ENCODE measurements at regions not wholly inside any gene's neighbourhood (a gene's known extent, or its start where the extent isn't known, plus 50 kb on each side); places are given as distances from the start of the nearest gene placed in this dataset.

GRCh38 chr22:47847131-47847890 lies 1084.9 kb downstream of the TBC1D22A start:
- 7% methylated on average over 6 of the region's 8 CpGs for WGBS (ENCODE audit: low lambda C conversion rate)

GRCh38 chr22:47846206-47846605 lies 1083.8 kb downstream of the TBC1D22A start:
- BruUV-seq (replicated peaks) = no TSS peak
- Histone ChIP-seq H3K4me2 (ENCODE audit: low read depth, low read length) (no peak overlapping the region), H3K27me3 (ENCODE audit: control insufficient read depth in 1 of 2, insufficient read depth in 2 of 2, low read length in 2 of 2) (peaks cover 2 to 38% of the 10 kb centered on the region in 2 experiments; a peak in 3 of 5 replicates), H3K27ac (ENCODE audit: extremely low read length, insufficient read depth, low read length) (no peak overlapping the region), H3K4me1 (ENCODE audit: insufficient read depth, low read length) (no peaks in the 10 kb centered on the region), H3K36me3 (replicated peaks in 1 of 2; ENCODE audit: control insufficient read depth in 1 of 2, insufficient read depth in 2 of 2, low read length in 2 of 2) (no peaks in the 10 kb centered on the region), H3K9ac (ENCODE audit: insufficient read depth, low read depth, low read length) (no peak overlapping the region), H3K79me2 (ENCODE audit: insufficient read depth, low read length) (no peaks in the 10 kb centered on the region), H2AFZ (ENCODE audit: low read length) (no peak overlapping the region), H3K4me3 (replicated peaks in 1 of 3; ENCODE audit: insufficient read depth in 1 of 3, low read depth in 2 of 3, low read length in 3 of 3) (no peak overlapping the region), H3K9me3 (ENCODE audit: low read length) (no peaks in the 10 kb centered on the region), H4K20me1 (ENCODE audit: insufficient read depth, low read length) (no peaks in the 10 kb centered on the region)
- POLR2A ChIA-PET = no interaction called here
- TF ChIP-seq MLX (CRISPR knock-in tag; IDR thresholded peaks at IDR 0.05) (no peak), ZNF629 (CRISPR knock-in tag; conservative IDR thresholded peaks at IDR 0.05) (no peak), ZBTB43 (CRISPR knock-in tag; conservative IDR thresholded peaks at IDR 0.05) (no peak), SIX1 (CRISPR knock-in tag; IDR thresholded peaks at IDR 0.05; ENCODE audit: borderline replicate concordance) (no peak), KLF16 (CRISPR knock-in tag; IDR thresholded peaks at IDR 0.05) (no peak)
- DNase-seq (ENCODE audit: low spot score) (no peak), ATAC-seq (no peak), FAIRE-seq (no peak)
- in situ Hi-C loops (cut with HindIII; ENCODE audit: extremely low pct_ligation_motif_present, low pct_unique_long_range_greater_than_20kb) (no loop called here), intact Hi-C loops (cut with micrococcal nuclease; ENCODE audit: unreplicated experiment) (no loop called here)
- 0% methylated on average over 2 of the region's 2 CpGs for WGBS (ENCODE audit: low lambda C conversion rate)
- CTCF ChIA-PET (ENCODE audit: low intra/inter-chr PET ratio, low total read pairs) = no interaction called here

More at GRCh38 chr22:47847131-47847890, 1084.9 kb downstream of the TBC1D22A start:
- in situ Hi-C loops (cut with HindIII; ENCODE audit: extremely low pct_ligation_motif_present, low pct_unique_long_range_greater_than_20kb) = no loop called here
- no peak for ATAC-seq
- Histone ChIP-seq H3K4me3 (replicated peaks in 1 of 3; ENCODE audit: insufficient read depth in 1 of 3, low read depth in 2 of 3, low read length in 3 of 3) (no peak overlapping the region), H3K4me1 (ENCODE audit: insufficient read depth, low read length) (no peaks in the 10 kb centered on the region), H2AFZ (ENCODE audit: low read length) (no peak overlapping the region), H4K20me1 (ENCODE audit: insufficient read depth, low read length) (no peaks in the 10 kb centered on the region), H3K27ac (ENCODE audit: extremely low read length, insufficient read depth, low read length) (no peak overlapping the region), H3K9me3 (ENCODE audit: low read length) (no peaks in the 10 kb centered on the region), H3K9ac (ENCODE audit: insufficient read depth, low read depth, low read length) (no peak overlapping the region), H3K27me3 (ENCODE audit: control insufficient read depth in 1 of 2, insufficient read depth in 2 of 2, low read length in 2 of 2) (peaks cover 2 to 29% of the 10 kb centered on the region in 2 experiments; a peak in 4 of 5 replicates), H3K36me3 (replicated peaks in 1 of 2; ENCODE audit: control insufficient read depth in 1 of 2, insufficient read depth in 2 of 2, low read length in 2 of 2) (no peaks in the 10 kb centered on the region), H3K4me2 (ENCODE audit: low read depth, low read length) (no peak overlapping the region), H3K79me2 (ENCODE audit: insufficient read depth, low read length) (no peaks in the 10 kb centered on the region)
- intact Hi-C loops (cut with micrococcal nuclease; ENCODE audit: unreplicated experiment) = no loop called here
- BruUV-seq (replicated peaks) = no TSS peak
- TF ChIP-seq HBP1 (CRISPR knock-in tag; IDR thresholded peaks at IDR 0.05; ENCODE audit: low read depth) = no peak
- no peak for TF ChIP-seq ZNF776 (CRISPR knock-in tag; IDR thresholded peaks at IDR 0.05)
- ChIA-PET POLR2A (no interaction called here), CTCF (ENCODE audit: low intra/inter-chr PET ratio, low total read pairs) (no interaction called here)
- no peak for DNase-seq (ENCODE audit: low spot score)
- no peak for FAIRE-seq

Data from HepG2 (cell line).